ENCODE measurements at regions not wholly inside any gene's neighbourhood (a gene's known extent, or its start where the extent isn't known, plus 50 kb on each side); places are given as distances from the start of the nearest gene placed in this dataset.

GRCh38 chr4:152269448-152270191 is 266.3 kb downstream of the FBXW7 start:
- peak; percentile 42 for DNase-seq (ENCODE audit: low spot score)

GRCh38 chr4:152267811-152268210 is 268.1 kb downstream of the FBXW7 start:
- no peak for DNase-seq (ENCODE audit: low spot score)

GRCh38 chr4:152266831-152267480 is 268.9 kb downstream of the FBXW7 start:
- no peak for DNase-seq (ENCODE audit: low spot score)

- no peak for DNase-seq (ENCODE audit: low spot score)
These were observed 270.7 kb downstream of the FBXW7 start for GRCh38 chr4:152265149-152265621.

GRCh38 chr4:152264106-152264505 is 271.8 kb downstream of the FBXW7 start:
- no peak for DNase-seq (ENCODE audit: low spot score)

GRCh38 chr4:152259866-152260265 is 276.0 kb downstream of the FBXW7 start:
- no peak for DNase-seq (ENCODE audit: low spot score)

GRCh38 chr4:152258804-152259708 is 276.8 kb downstream of the FBXW7 start:
- DNase-seq (ENCODE audit: low spot score), result no peak

- DNase-seq (ENCODE audit: low spot score), result no peak
These were observed 277.5 kb downstream of the FBXW7 start for GRCh38 chr4:152258391-152258790.

GRCh38 chr4:152257601-152258066 is 278.3 kb downstream of the FBXW7 start:
- no peak for DNase-seq (ENCODE audit: low spot score)

- DNase-seq (ENCODE audit: low spot score), result no peak
These were observed 278.9 kb downstream of the FBXW7 start for GRCh38 chr4:152256996-152257395.

GRCh38 chr4:152255437-152255836 is 280.5 kb downstream of the FBXW7 start:
- DNase-seq (ENCODE audit: low spot score), result no peak

- DNase-seq (ENCODE audit: low spot score), result no peak
These were observed 287.5 kb downstream of the FBXW7 start for GRCh38 chr4:152248347-152248746.

- DNase-seq (ENCODE audit: low spot score), result no peak
These were observed 288.5 kb downstream of the FBXW7 start for GRCh38 chr4:152247271-152247975.

- no peak for DNase-seq (ENCODE audit: low spot score)
These were observed 289.2 kb downstream of the FBXW7 start for GRCh38 chr4:152246659-152247058.

GRCh38 chr4:152245680-152246079 is 290.2 kb downstream of the FBXW7 start:
- DNase-seq (ENCODE audit: low spot score), result no peak

GRCh38 chr4:152244659-152245058 is 291.2 kb downstream of the FBXW7 start:
- DNase-seq (ENCODE audit: low spot score), result no peak

GRCh38 chr4:152243896-152244595 is 291.8 kb downstream of the FBXW7 start:
- no peak for DNase-seq (ENCODE audit: low spot score)

- DNase-seq (ENCODE audit: low spot score), result no peak
These were observed 292.7 kb downstream of the FBXW7 start for GRCh38 chr4:152243206-152243605.

- no peak for DNase-seq (ENCODE audit: low spot score)
These were observed 295.7 kb downstream of the FBXW7 start for GRCh38 chr4:152240232-152240631.

- no peak for DNase-seq (ENCODE audit: low spot score)
These were observed 296.7 kb downstream of the FBXW7 start for GRCh38 chr4:152239216-152239615.

- no peak for DNase-seq (ENCODE audit: low spot score)
These were observed 299.3 kb downstream of the FBXW7 start for GRCh38 chr4:152236519-152237056.

Data from putamen (tissue), 1 donor.